ENCODE measurements at regions not wholly inside any gene's neighbourhood (a gene's known extent, or its start where the extent isn't known, plus 50 kb on each side); places are given as distances from the start of the nearest gene placed in this dataset.

GRCh38 chr2:78465707-78466106 is 559.8 kb upstream of the REG3G start:
- no peak for TF ChIP-seq CTCF (IDR thresholded peaks at IDR 0.05)
- no peak for TF ChIP-seq POLR2AphosphoS5 (IDR thresholded peaks at IDR 0.05)
- no peak for TF ChIP-seq POLR2A (IDR thresholded peaks at IDR 0.05)

Measured in sigmoid colon (tissue), 4 donors.